ENCODE measurements at regions not wholly inside any gene's neighbourhood (a gene's known extent, or its start where the extent isn't known, plus 50 kb on each side); places are given as distances from the start of the nearest gene placed in this dataset.
A peak's percentile ranks its signal among the peaks of the same experiment; 100 is the strongest.

- WGBS, 2 donors, result 45 to 47% methylated on average over 3 of the region's 3 CpGs
- H3K4me3 ChIP-seq (ENCODE audit: low read depth in 1 of 2, low read length in 2 of 2), result no peak overlapping the region
- H3K27ac ChIP-seq (ENCODE audit: low read depth in 2 of 2, low read length in 1 of 2), result no peak overlapping the region
- no peaks in the 10 kb centered on the region for H3K4me1 ChIP-seq (ENCODE audit: control insufficient read depth in 2 of 2, insufficient read depth in 2 of 2, low read length in 1 of 2)
- H3K9me3 ChIP-seq (ENCODE audit: control insufficient read depth in 2 of 2, insufficient read depth in 1 of 2, low read depth in 1 of 2, low read length in 1 of 2), result no peaks in the 10 kb centered on the region
- H3K36me3 ChIP-seq (ENCODE audit: control insufficient read depth in 2 of 2, insufficient read depth in 2 of 2, low read length in 1 of 2), result no peaks in the 10 kb centered on the region
- H3K27me3 ChIP-seq (ENCODE audit: control insufficient read depth in 1 of 2, insufficient read depth in 2 of 2, low read length in 2 of 2), result no peaks in the 10 kb centered on the region
Observed at GRCh38 chr15:93894438-93895036, 336.8 kb upstream of the MCTP2 start.

- Histone ChIP-seq H3K27me3 (ENCODE audit: control insufficient read depth in 1 of 2, insufficient read depth in 2 of 2, low read length in 2 of 2) (no peaks in the 10 kb centered on the region), H3K9me3 (ENCODE audit: control insufficient read depth in 2 of 2, insufficient read depth in 1 of 2, low read depth in 1 of 2, low read length in 1 of 2) (no peaks in the 10 kb centered on the region), H3K36me3 (ENCODE audit: control insufficient read depth in 2 of 2, insufficient read depth in 2 of 2, low read length in 1 of 2) (no peaks in the 10 kb centered on the region), H3K4me1 (ENCODE audit: control insufficient read depth in 2 of 2, insufficient read depth in 2 of 2, low read length in 1 of 2) (no peaks in the 10 kb centered on the region), H3K27ac (ENCODE audit: low read depth in 2 of 2, low read length in 1 of 2) (no peak overlapping the region), H3K4me3 (ENCODE audit: low read depth in 1 of 2, low read length in 2 of 2) (no peak overlapping the region)
- 94 to 96% methylated on average over 1 of the region's 1 CpG for WGBS, 2 donors
Observed at GRCh38 chr15:93887151-93887550, 344.2 kb upstream of the MCTP2 start.

- Histone ChIP-seq H3K36me3 (ENCODE audit: control insufficient read depth in 2 of 2, insufficient read depth in 2 of 2, low read length in 1 of 2) (no peaks in the 10 kb centered on the region), H3K27ac (ENCODE audit: low read depth in 2 of 2, low read length in 1 of 2) (no peak overlapping the region), H3K4me3 (ENCODE audit: low read depth in 1 of 2, low read length in 2 of 2) (no peak overlapping the region), H3K9me3 (ENCODE audit: control insufficient read depth in 2 of 2, insufficient read depth in 1 of 2, low read depth in 1 of 2, low read length in 1 of 2) (no peaks in the 10 kb centered on the region), H3K4me1 (ENCODE audit: control insufficient read depth in 2 of 2, insufficient read depth in 2 of 2, low read length in 1 of 2) (peaks cover 0 to 2% of the 10 kb centered on the region in 2 donors), H3K27me3 (ENCODE audit: control insufficient read depth in 1 of 2, insufficient read depth in 2 of 2, low read length in 2 of 2) (no peaks in the 10 kb centered on the region)
- 87 to 90% methylated on average over 3 of the region's 3 CpGs for WGBS, 2 donors
Observed at GRCh38 chr15:93882779-93883178, 348.6 kb upstream of the MCTP2 start.

GRCh38 chr15:93882141-93882540, 349.2 kb upstream of the MCTP2 start:
- H3K9me3 ChIP-seq (ENCODE audit: control insufficient read depth in 2 of 2, insufficient read depth in 1 of 2, low read depth in 1 of 2, low read length in 1 of 2), result no peaks in the 10 kb centered on the region
- no peak overlapping the region for H3K4me3 ChIP-seq (ENCODE audit: low read depth in 1 of 2, low read length in 2 of 2)
- no peak overlapping the region for H3K27ac ChIP-seq (ENCODE audit: low read depth in 2 of 2, low read length in 1 of 2)
- no peaks in the 10 kb centered on the region for H3K27me3 ChIP-seq (ENCODE audit: control insufficient read depth in 1 of 2, insufficient read depth in 2 of 2, low read length in 2 of 2)
- H3K36me3 ChIP-seq (ENCODE audit: control insufficient read depth in 2 of 2, insufficient read depth in 2 of 2, low read length in 1 of 2), result no peaks in the 10 kb centered on the region
- peaks cover 0 to 2% of the 10 kb centered on the region in 2 donors for H3K4me1 ChIP-seq (ENCODE audit: control insufficient read depth in 2 of 2, insufficient read depth in 2 of 2, low read length in 1 of 2)
- 36 to 58% methylated on average over 1 of the region's 1 CpG for WGBS, 2 donors

GRCh38 chr15:93881310-93881709, 350.1 kb upstream of the MCTP2 start:
- H3K36me3 ChIP-seq (ENCODE audit: control insufficient read depth in 2 of 2, insufficient read depth in 2 of 2, low read length in 1 of 2), result no peaks in the 10 kb centered on the region
- no peak overlapping the region for H3K27ac ChIP-seq (ENCODE audit: low read depth in 2 of 2, low read length in 1 of 2)
- H3K4me3 ChIP-seq (ENCODE audit: low read depth in 1 of 2, low read length in 2 of 2), result no peak overlapping the region
- no peaks in the 10 kb centered on the region for H3K9me3 ChIP-seq (ENCODE audit: control insufficient read depth in 2 of 2, insufficient read depth in 1 of 2, low read depth in 1 of 2, low read length in 1 of 2)
- peaks cover 0 to 2% of the 10 kb centered on the region in 2 donors for H3K4me1 ChIP-seq (ENCODE audit: control insufficient read depth in 2 of 2, insufficient read depth in 2 of 2, low read length in 1 of 2)
- H3K27me3 ChIP-seq (ENCODE audit: control insufficient read depth in 1 of 2, insufficient read depth in 2 of 2, low read length in 2 of 2), result no peaks in the 10 kb centered on the region

GRCh38 chr15:93880358-93880757, 351.0 kb upstream of the MCTP2 start:
- H3K9me3 ChIP-seq (ENCODE audit: control insufficient read depth in 2 of 2, insufficient read depth in 1 of 2, low read depth in 1 of 2, low read length in 1 of 2), result no peaks in the 10 kb centered on the region
- 86 to 97% methylated on average over 1 of the region's 1 CpG for WGBS, 2 donors
- no peak overlapping the region for H3K4me3 ChIP-seq (ENCODE audit: low read depth in 1 of 2, low read length in 2 of 2)
- H3K36me3 ChIP-seq (ENCODE audit: control insufficient read depth in 2 of 2, insufficient read depth in 2 of 2, low read length in 1 of 2), result no peaks in the 10 kb centered on the region
- H3K4me1 ChIP-seq (ENCODE audit: control insufficient read depth in 2 of 2, insufficient read depth in 2 of 2, low read length in 1 of 2), result peaks cover 0 to 2% of the 10 kb centered on the region in 2 donors
- H3K27me3 ChIP-seq (ENCODE audit: control insufficient read depth in 1 of 2, insufficient read depth in 2 of 2, low read length in 2 of 2), result no peaks in the 10 kb centered on the region
- no peak overlapping the region for H3K27ac ChIP-seq (ENCODE audit: low read depth in 2 of 2, low read length in 1 of 2)

- Histone ChIP-seq H3K36me3 (ENCODE audit: control insufficient read depth in 2 of 2, insufficient read depth in 2 of 2, low read length in 1 of 2) (no peaks in the 10 kb centered on the region), H3K4me3 (ENCODE audit: low read depth in 1 of 2, low read length in 2 of 2) (no peak overlapping the region), H3K27ac (ENCODE audit: low read depth in 2 of 2, low read length in 1 of 2) (no peak overlapping the region), H3K4me1 (ENCODE audit: control insufficient read depth in 2 of 2, insufficient read depth in 2 of 2, low read length in 1 of 2) (peaks cover 0 to 3% of the 10 kb centered on the region in 2 donors), H3K9me3 (ENCODE audit: control insufficient read depth in 2 of 2, insufficient read depth in 1 of 2, low read depth in 1 of 2, low read length in 1 of 2) (no peaks in the 10 kb centered on the region), H3K27me3 (ENCODE audit: control insufficient read depth in 1 of 2, insufficient read depth in 2 of 2, low read length in 2 of 2) (no peaks in the 10 kb centered on the region)
- WGBS, 2 donors, result 93 to 95% methylated on average over 2 of the region's 2 CpGs
Observed at GRCh38 chr15:93870583-93870982, 360.8 kb upstream of the MCTP2 start.

GRCh38 chr15:93866948-93867347, 364.4 kb upstream of the MCTP2 start:
- WGBS, 2 donors, result 47 to 78% methylated on average over 1 of the region's 1 CpG
- peaks cover 0 to 3% of the 10 kb centered on the region in 2 donors for H3K4me1 ChIP-seq (ENCODE audit: control insufficient read depth in 2 of 2, insufficient read depth in 2 of 2, low read length in 1 of 2)
- H3K4me3 ChIP-seq (ENCODE audit: low read depth in 1 of 2, low read length in 2 of 2), result no peak overlapping the region
- no peaks in the 10 kb centered on the region for H3K27me3 ChIP-seq (ENCODE audit: control insufficient read depth in 1 of 2, insufficient read depth in 2 of 2, low read length in 2 of 2)
- H3K9me3 ChIP-seq (ENCODE audit: control insufficient read depth in 2 of 2, insufficient read depth in 1 of 2, low read depth in 1 of 2, low read length in 1 of 2), result no peaks in the 10 kb centered on the region
- peak overlapping the region in 1 of 2 donors; percentile 9 for H3K27ac ChIP-seq (ENCODE audit: low read depth in 2 of 2, low read length in 1 of 2)
- H3K36me3 ChIP-seq (ENCODE audit: control insufficient read depth in 2 of 2, insufficient read depth in 2 of 2, low read length in 1 of 2), result no peaks in the 10 kb centered on the region

GRCh38 chr15:93866476-93866875, 364.9 kb upstream of the MCTP2 start:
- 62 to 78% methylated on average over 6 of the region's 6 CpGs for WGBS, 2 donors
- no peak overlapping the region for H3K4me3 ChIP-seq (ENCODE audit: low read depth in 1 of 2, low read length in 2 of 2)
- no peaks in the 10 kb centered on the region for H3K27me3 ChIP-seq (ENCODE audit: control insufficient read depth in 1 of 2, insufficient read depth in 2 of 2, low read length in 2 of 2)
- H3K9me3 ChIP-seq (ENCODE audit: control insufficient read depth in 2 of 2, insufficient read depth in 1 of 2, low read depth in 1 of 2, low read length in 1 of 2), result no peaks in the 10 kb centered on the region
- H3K4me1 ChIP-seq (ENCODE audit: control insufficient read depth in 2 of 2, insufficient read depth in 2 of 2, low read length in 1 of 2), result peaks cover 0 to 3% of the 10 kb centered on the region in 2 donors
- no peaks in the 10 kb centered on the region for H3K36me3 ChIP-seq (ENCODE audit: control insufficient read depth in 2 of 2, insufficient read depth in 2 of 2, low read length in 1 of 2)
- no peak overlapping the region for H3K27ac ChIP-seq (ENCODE audit: low read depth in 2 of 2, low read length in 1 of 2)

GRCh38 chr15:93865586-93865985, 365.8 kb upstream of the MCTP2 start:
- Histone ChIP-seq H3K4me1 (ENCODE audit: control insufficient read depth in 2 of 2, insufficient read depth in 2 of 2, low read length in 1 of 2) (peaks cover 0 to 3% of the 10 kb centered on the region in 2 donors), H3K9me3 (ENCODE audit: control insufficient read depth in 2 of 2, insufficient read depth in 1 of 2, low read depth in 1 of 2, low read length in 1 of 2) (no peaks in the 10 kb centered on the region), H3K4me3 (ENCODE audit: low read depth in 1 of 2, low read length in 2 of 2) (no peak overlapping the region), H3K27me3 (ENCODE audit: control insufficient read depth in 1 of 2, insufficient read depth in 2 of 2, low read length in 2 of 2) (no peaks in the 10 kb centered on the region), H3K36me3 (ENCODE audit: control insufficient read depth in 2 of 2, insufficient read depth in 2 of 2, low read length in 1 of 2) (no peaks in the 10 kb centered on the region), H3K27ac (ENCODE audit: low read depth in 2 of 2, low read length in 1 of 2) (no peak overlapping the region)
- WGBS, 2 donors, result 67 to 82% methylated on average over 4 of the region's 4 CpGs

Data from esophagus (tissue), 2 donors.